ENCODE measurements at regions not wholly inside any gene's neighbourhood (a gene's known extent, or its start where the extent isn't known, plus 50 kb on each side); places are given as distances from the start of the nearest gene placed in this dataset.

DNA sequence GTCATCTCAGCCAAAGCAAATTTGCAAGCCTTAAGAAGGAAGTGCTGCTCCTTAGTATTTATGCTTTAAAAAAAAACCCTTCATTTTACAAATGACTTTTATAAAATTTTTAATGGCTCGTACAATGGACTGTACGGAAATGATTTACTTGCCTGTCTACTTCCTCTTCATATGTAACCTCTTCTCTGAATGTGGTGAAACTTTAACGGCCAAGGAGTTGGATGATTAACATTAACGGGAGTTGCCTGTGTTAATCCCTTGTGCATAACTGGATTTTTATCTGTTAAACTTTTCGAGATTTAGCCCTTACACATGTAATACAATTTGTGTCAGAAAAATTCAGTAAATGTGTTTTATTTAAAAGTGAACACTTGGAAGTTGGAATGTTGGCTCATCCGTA, 429.4 kb downstream of the TBC1D4 start:
- DNase-seq (ENCODE audit: low spot score): peak; percentile 36

DNA sequence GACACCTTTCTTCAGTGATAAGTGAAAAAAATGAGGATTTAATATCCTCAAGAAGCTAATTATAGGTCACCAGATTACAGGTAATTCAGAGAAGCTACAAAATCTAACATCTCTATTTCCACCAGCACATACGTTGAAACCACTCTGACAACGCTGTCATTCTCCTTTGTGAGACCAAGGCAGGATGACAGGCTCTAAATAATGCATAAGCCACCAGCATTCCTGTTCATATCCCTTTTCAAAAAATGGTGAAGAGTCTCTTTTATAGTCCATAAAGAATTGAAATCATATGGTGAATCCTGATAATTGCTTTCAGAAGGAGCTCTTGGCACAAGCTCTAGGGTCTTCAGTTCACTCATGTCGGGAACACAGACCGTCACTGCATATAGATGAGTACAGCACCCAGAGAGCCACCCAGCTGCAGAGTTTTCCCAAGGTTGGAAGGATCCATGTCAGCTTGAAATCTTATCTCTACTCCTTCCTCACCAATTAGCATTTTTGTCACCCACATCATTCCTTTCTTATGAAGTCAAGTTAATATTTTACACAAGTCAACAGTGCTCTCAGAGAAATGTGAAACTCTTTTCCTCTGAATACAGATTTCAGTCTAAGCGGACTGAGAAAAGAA, 431.4 kb downstream of the TBC1D4 start:
- DNase-seq (ENCODE audit: low spot score): peak; percentile 69

DNA sequence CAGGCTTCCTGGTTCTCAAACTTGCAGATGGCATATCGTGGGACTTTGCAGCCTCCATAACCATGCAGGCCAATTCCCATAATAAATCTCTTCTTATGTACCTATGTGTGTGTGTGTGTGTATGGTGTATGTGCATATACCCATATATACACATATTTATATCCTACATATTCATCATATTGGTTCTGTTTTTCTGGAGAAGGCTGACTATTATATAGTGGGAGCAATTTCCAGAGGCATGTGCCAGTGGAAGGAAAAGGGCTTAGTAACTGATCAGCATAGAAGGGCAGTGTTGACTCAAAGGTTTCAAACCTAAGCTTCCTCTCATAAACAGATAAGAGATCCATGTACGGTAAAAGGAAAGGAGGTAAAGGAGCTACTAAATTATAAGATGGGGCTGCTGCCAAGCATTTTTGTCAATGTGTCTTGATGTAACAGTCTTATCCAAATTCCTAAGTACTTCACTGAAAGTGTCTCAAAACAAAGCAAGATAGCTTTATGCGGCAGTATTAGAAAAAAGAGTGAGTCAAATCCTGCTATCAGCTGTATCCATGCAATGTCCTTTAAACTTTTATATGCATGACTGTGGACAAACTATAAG, 432.1 kb downstream of the TBC1D4 start:
- DNase-seq (ENCODE audit: low spot score): no peak

DNA sequence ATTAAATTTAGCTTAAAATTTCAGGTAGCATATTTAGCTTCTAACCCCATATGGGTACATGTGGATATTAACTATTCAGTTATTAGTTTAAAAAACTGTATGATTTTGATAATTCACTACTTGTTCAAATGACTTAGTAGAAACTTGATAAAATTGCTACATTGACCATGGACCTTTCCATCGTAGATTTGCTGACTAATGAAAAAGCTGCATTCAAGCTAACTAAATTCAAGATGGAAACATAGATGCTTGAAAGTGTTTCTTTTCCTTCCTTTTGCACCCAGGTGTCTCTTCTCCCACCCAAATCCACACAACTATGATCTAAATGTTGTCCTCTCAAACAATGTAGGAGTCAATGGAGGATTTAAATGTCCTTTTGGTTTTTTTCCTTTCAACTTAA, 439.2 kb downstream of the TBC1D4 start:
- no peak for DNase-seq (ENCODE audit: low spot score)

DNA sequence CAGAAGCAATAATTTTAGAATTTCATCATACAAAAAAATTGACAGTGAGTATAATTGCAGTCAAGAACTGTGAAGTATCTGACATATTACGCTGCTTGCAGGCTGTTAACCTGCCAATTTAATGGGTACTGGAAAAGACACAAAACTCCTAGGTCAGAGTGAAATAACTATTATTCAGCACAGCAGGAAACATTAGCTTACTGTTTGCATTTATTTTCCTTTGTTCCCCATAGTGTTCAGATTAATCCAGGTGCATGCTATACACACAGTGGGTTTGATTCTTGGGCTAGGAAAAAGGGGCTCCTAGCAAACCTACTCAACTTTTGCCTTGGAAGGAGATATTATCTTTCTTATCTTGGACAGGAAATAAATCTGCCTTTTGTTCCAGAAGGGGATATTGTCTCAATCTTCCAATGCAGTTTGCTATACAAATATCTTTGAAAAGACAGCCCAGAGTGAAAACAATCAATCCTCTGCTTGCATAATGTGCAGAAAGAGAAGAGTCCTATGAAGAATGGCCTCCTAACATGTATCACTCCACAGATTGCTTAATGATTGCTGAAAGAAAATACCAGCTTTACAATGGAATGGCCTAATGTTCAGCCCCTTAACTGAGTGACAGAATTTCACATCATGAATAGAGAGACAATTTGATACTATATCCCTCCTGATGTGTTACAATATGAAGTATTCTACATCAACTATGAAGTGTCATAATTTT, 443.4 kb downstream of the TBC1D4 start:
- DNase-seq (ENCODE audit: low spot score): no peak

DNA sequence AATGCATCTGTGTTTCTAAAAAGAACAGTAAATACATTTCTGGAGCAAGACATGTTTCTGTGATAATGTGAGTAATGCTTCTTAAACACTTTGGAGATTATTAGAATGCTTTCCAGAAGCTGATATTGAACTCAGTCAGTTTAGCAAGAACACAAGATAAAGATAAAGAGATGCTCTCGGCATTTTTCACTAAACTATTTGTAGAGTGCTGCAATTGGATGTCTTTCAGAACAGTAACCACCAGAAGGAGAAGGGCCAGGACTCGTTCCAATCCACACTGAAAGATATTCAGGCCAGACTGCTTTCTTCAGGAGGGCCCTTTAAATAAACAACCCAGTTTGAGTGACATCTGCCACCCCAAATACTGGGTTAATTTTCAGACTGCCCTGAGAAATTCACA, 456.0 kb downstream of the TBC1D4 start:
- DNase-seq (ENCODE audit: low spot score): no peak

DNA sequence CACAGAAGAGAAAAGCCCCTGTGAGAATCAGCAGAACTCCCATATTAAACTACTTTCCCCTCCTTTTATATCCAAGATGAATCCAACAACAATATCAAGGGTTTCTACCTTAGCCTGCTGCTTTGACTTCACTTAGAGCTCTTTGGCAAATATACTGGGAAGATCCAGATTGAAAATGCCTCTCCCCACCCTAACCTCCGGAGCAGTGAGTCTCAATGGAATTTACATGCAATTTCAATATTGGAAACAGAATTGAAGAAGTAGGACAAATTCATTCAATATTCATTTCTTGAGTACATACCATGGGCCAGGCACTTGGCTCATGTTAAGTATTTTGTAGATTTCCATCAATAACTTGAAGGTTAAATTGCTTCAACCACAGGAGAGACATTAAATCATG, 457.4 kb downstream of the TBC1D4 start:
- DNase-seq (ENCODE audit: low spot score): no peak

DNA sequence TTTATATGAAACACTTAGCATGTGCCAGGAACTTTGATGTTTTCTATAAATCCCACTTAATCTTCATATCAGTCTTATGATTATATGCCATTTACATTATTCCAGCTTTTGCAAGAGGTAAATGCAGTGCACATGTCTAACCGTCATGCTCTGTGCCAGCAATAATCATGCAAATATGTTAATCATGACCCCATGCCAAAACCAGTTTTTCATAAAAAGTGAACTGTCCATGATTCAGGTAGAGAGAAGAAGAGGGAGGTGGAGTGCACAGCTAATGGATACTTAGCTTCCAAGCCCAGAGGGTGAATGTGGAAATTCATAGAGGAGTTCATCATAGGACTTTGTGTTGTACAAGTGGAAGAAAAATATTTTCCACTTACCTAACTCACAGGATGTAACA, 458.4 kb downstream of the TBC1D4 start:
- DNase-seq (ENCODE audit: low spot score): no peak

DNA sequence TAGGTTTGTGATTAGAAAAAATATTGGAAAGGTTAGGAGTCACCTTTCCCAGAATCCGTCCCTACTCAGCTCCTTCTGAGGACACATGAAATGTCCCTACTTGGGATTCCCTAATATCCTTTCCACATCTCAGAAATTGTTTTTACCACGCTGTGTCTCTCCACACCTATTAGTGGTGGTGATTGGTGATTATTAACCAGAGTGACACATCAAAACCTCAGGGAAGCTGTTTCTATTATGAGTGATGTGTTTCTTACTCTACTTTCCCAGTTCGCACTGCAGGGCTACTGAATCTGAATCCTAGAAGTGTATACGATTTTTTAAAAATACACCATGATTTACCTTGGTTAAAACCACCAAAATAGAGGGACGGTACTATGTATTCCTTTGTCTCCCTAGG, 460.8 kb downstream of the TBC1D4 start:
- DNase-seq (ENCODE audit: low spot score): no peak

DNA sequence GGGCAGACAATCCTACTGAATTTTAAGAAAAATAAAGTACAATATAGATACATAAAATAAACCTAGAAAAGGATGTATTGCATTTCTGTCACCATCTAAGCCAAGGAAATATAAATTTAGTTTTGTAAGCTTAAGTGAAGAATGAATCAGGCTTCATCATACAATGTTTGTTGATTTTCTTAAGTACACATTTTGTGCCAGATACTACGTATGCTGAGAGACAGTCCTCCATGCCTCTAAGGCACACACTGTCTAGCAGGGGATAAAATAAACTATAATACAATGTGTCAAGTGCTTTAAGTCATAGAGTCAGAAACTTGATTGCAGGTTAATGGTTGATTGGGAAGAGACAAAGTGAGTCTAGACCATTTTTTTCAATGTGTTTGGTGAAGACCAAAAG, 465.7 kb downstream of the TBC1D4 start:
- no peak for DNase-seq (ENCODE audit: low spot score)

DNA sequence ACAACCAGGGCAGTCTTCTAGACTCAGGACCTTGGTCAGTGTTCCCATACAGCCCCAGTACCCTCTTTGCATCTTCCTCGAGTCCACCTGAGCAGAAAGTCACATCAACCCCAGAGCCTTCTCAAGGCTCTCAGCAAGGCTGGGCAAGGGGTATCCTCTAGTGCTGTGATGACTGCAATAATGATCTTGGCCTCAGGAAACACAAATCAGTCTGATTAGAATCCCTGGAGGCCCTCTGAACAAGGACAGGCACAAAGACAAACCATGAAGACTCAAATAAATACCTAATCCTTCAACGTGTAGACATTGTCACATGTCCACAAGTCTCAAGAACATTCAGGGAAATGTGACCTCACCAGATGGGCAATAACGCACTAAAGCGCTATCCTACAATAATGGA, 468.2 kb downstream of the TBC1D4 start:
- DNase-seq (ENCODE audit: low spot score): no peak

DNA sequence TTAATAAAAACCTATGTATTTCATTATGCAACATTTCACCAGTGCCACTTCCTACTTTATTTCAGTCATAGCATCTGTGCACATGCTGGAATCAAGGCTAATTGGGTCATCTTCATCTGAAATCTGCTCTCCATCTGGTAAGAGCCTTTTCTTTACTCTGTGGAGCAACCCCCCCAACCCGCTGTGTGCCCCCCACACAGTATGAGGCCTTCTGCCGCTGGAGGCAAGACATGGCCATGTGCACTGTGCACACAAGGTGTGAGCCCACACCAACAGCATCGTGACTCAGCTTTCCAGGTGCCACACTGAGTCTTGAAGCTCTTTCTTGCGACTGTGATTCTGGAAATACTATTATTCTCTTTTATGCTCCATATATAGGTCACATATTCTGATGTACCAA, 471.0 kb downstream of the TBC1D4 start:
- DNase-seq (ENCODE audit: low spot score): no peak

DNA sequence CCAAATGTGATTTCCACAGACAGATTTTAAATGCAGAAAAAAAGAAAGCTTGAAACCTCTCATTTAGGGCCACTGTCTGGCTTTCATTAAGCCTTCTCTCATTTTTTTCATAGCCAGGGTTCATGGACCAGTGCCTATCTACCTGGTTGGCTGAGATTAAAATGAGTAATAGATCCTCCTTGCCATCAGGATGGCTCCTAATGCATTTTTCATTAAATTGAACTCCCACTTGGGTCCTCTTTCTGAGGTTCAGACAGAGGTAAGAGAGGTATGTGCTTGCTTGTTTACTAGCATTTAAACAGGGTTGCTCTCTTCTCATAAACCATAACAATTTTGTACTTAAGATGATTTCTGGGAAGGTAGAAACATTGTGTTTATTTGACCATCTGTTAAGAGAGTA, 473.0 kb downstream of the TBC1D4 start:
- DNase-seq (ENCODE audit: low spot score): no peak

DNA sequence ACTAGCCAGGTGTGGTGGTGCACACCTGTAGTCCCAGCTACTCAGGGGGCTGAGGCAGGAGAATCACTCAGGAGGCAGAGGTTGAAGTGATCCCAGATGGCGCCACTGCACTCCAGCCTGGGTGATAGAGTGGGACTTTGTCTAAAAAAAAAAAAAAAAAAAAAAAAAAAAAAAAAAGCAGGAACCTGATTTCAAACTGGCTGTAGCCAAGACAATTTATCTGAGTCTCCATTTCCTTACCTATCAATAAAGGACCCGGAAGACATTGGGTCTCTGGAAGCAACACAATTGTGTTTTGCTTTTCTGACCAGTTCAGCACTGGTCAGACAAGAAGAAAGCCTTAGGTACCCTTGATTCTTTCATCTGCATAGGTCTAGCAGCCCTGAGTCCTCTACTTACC, 491.0 kb downstream of the TBC1D4 start:
- DNase-seq (ENCODE audit: low spot score): no peak

DNA sequence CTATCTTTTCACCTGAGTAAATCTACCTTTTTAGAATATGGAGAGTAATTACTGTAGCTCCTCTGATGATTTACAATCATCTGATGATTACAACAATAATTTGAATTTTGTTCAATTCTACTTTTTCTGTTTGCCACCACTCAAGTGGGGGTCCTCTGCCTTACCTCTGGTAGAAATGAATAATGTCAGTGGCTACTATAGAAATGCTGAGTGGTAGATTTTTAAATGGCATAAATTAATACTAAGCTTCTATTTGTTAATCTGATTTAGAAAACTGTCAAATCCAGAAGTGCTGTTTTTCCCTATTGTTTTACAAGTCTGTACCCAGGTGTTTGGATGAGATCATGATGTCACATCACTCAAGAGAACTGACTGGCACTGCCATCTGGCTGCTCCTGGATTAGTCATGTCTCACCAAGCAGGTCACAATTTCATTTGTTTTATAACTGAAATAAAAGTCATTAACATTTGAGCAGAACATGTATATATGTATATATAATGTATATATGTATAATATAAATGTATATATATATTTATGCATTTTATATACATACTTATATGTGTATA, 494.8 kb downstream of the TBC1D4 start:
- no peak for DNase-seq (ENCODE audit: low spot score)

DNA sequence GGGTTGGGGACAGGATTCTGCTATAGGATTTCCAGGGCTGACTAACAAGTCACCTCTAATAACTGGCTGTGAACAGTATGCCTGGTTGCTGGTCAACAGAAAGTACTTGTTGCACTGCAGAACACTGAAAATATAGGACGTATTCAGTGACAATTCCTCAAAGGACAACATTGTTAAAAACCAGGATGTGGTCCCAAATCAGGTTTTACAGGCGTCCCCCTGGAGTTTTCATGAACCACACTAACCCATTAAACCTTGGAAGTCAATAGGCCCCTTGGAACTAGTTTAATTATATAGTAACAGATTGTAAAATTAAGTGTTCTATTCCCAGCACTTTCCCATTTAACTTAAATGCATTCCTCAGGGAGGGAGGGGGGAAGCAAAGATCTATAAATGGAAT, 495.4 kb downstream of the TBC1D4 start:
- DNase-seq (ENCODE audit: low spot score): no peak

DNA sequence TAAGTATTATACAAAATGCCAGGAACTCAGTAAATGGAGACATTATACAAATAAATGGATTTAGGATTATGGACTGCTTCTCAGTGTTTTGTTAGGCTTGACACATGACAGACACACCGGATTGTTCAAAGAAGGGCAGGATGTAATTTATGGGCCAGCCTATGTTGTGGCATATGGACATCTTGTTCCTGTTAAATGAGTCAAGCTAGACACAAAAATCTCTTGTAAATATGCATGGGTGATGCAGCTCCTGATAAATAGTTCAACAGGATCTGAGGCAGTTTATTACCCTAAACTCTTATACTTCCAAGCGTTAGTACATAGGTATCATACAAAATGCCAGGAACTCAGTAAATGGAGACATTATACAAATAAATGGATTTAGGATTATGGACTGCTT, 502.3 kb downstream of the TBC1D4 start:
- peak; percentile 68 for DNase-seq (ENCODE audit: low spot score)

DNA sequence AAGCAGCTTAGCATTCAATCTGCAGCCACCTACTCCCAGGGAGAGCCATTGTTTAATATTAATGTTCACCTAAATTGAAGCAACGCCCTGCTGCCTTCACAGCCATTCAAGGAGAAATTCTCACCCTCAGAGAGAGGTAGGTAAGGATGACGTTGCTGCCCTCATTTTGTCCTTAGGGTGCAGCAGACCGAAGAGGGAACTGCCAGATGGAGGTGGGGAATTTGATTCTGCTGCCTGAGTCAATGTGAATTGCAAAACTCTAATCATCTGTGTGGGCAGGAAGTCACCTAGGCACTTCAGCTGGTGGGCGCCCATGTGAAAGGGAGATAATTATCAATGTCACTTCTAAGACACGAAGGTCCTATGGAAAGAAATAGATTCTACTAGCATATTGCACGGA, 503.4 kb downstream of the TBC1D4 start:
- DNase-seq (ENCODE audit: low spot score): no peak

DNA sequence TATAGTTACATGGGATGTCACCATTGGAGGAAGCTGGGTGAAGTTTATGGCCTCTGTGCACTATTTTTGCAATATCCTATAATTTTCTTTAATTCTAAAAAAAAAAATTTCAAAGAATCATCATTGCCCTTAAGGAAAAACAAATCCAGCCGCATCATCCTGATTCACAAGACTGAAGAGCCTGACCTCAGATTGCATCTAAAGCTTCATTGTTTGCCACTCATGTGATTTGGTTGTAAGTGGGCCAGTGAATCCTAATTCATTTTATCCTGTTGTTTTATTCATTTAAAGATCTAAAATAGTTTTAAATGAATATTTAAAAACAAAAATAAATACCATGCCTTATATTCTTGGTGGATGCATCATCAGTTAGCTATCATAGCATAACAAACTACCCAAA, 504.5 kb downstream of the TBC1D4 start:
- no peak for DNase-seq (ENCODE audit: low spot score)

DNA sequence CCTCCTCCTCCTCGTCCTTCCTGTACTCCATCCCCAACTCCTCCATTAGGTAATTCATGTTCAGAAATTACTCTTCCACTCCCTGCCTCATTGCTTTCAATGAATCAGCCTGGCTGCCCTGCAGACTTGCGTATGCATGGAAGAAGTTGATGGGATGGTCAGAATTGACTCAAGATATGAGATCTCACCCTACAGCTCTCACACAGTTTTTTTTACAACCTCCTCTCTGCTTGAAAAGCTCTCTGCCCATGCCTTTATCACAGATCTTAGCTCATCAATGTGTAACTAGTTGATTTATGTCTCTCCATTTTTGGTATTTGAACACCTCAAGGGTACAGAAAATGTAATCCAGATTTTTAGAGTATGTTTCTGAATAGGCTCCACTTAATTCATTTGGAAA, 506.9 kb downstream of the TBC1D4 start:
- no peak for DNase-seq (ENCODE audit: low spot score)

DNA sequence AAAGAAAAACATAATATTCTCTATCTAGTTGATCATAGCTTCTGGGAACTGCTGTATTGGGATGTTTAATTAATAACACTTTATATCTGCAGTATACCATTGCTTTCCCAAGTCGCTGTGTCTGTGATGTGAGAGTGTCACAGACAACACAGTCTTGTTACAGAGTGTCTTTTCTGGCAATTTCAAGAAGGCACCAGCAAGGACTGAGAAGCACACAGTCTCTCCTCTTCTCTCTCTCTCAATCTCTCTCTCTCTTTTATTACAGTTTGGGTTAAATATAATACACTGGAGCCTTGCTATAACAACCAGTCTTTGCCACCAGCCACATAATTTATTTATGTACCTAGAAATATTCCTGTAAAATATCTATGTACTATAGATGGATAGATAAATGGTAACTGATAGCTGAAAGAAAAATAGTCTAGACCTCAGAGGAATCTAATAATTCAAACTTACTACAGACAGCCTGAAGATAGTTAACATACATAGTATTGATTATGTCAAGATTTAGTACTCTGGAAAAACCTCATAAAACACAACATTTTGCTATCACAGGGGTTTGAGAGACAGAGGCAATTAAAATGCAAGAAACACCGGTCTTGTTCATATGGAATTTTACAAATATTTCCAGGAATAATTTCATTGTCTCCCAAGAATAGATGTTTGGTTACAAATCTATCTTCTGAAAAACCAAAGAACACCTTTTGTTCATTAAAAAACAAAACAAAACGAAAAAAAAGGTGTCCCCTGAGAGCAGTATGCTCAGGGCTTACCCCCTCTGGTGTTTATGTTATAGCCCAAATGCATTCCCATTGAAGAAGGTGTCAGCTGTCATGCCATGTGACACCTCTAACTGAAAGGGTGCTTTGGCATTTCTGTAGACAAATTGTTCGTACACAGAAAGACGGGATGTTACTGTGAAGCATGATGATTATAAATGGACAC, 507.8 kb downstream of the TBC1D4 start:
- DNase-seq (ENCODE audit: low spot score): no peak

DNA sequence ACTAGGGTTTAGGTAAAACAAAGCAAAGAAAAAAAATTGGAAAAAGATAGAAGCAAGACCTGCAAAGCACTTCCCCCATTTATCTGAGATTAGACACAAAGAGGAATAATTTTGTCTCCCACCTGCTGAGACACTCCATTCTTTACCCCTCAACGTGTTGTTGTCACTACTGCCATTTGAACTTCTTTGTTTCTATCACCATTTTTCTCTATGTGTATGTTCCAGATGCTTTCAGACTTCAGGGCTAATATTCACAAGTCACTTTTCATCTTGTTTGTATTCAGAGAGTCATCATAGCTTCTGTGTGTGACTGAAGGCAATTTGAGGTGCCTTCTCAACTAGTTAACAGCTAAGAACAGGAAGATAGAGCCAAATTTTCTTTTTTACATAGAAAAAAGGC, 512.5 kb downstream of the TBC1D4 start:
- DNase-seq (ENCODE audit: low spot score): no peak

Measured in HT-29 (cell line).